Mesodermal cell (in vitro differentiated cells): ENCODE measurements at regions not wholly inside any gene's neighbourhood (a gene's known extent, or its start where the extent isn't known, plus 50 kb on each side); places are given as distances from the start of the nearest gene placed in this dataset.
A peak's percentile ranks its signal among the peaks of the same experiment; 100 is the strongest.

ENCODE experiments used
- H3K27ac ChIP-seq: 2 replicates; pipeline ENCODE4 v1.7.0; 2013; ENCODE audit warnings: mild to moderate bottlenecking, low read depth, low read length, moderate library complexity; ENCODE audit not compliant: severe bottlenecking
- H3K36me3 ChIP-seq: 2 replicates; pipeline ENCODE4 v1.7.1; 2013; ENCODE audit warnings: mild to moderate bottlenecking, low read length, moderate library complexity; ENCODE audit not compliant: control insufficient read depth, insufficient read depth
- H3K4me1 ChIP-seq: one replicate; pipeline ENCODE4 v1.7.1; 2013; ENCODE audit warnings: mild to moderate bottlenecking, low read length; ENCODE audit not compliant: insufficient read depth, control insufficient read depth, poor library complexity, severe bottlenecking
- H3K4me3 ChIP-seq: 2 replicates; pipeline ENCODE4 v1.7.0; 2013; ENCODE audit warnings: low read length, control low read depth, mild to moderate bottlenecking; ENCODE audit not compliant: insufficient read depth, poor library complexity, severe bottlenecking; ENCODE audit errors: extremely low read depth
- H3K9me3 ChIP-seq: 2 replicates; pipeline ENCODE4 v1.7.1; 2013; ENCODE audit warnings: mild to moderate bottlenecking, low read length, moderate library complexity; ENCODE audit not compliant: control insufficient read depth
- WGBS, 2 experiments: methylation state at CpG; one replicate each; pipeline ENCODE4 v1.1.5; 2013; ENCODE audit warnings: missing lambda C conversion rate in 2 of 2; ENCODE audit not compliant: insufficient coverage in 2 of 2; 5-methylcytosine and 5-hydroxymethylcytosine counted together

- WGBS, 2 experiments, result 89 to 94% methylated on average over 25 to 27 of the region's 29 CpGs
- H3K4me3 ChIP-seq, result no peak overlapping the region
Measured at GRCh38 chr19:32022731-32023563, 322.5 kb upstream of the ZNF507 start.

GRCh38 chr19:32023564-32023832 is 321.9 kb upstream of the ZNF507 start:
- H3K27ac ChIP-seq, result no peak overlapping the region
- WGBS, 2 experiments, result 83 to 87% methylated on average over 4 to 5 of the region's 6 CpGs

More at GRCh38 chr19:32022731-32023563, 322.5 kb upstream of the ZNF507 start:
- H3K27ac ChIP-seq, result peak overlapping the region; percentile 64
- H3K36me3 ChIP-seq, result no peaks in the 10 kb centered on the region
- H3K9me3 ChIP-seq, result no peaks in the 10 kb centered on the region
- no peaks in the 10 kb centered on the region for H3K4me1 ChIP-seq

DNA sequence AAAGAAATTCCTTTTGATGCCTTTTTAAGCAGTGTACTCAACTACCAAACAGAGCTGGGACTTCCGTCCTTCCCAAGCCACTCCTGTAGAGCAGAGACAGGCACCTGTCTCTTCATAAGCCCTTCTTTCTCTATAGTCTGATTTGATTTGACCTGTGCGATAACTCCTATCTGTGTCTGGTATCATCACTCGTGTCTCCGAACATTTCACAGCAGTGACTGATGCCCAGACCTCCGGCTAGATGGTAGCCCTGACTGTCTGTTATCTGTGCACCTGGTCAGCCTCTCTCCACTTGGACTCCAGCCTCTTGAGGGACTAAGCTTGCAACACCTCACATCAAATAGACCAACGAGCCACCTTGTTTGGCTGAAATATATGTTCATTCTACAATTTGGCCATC is 316.2 kb upstream of the ZNF507 start:
- no peaks in the 10 kb centered on the region for H3K36me3 ChIP-seq

More at GRCh38 chr19:32023564-32023832, 321.9 kb upstream of the ZNF507 start:
- Histone ChIP-seq H3K9me3 (no peaks in the 10 kb centered on the region), H3K36me3 (no peaks in the 10 kb centered on the region), H3K4me3 (no peak overlapping the region), H3K4me1 (no peaks in the 10 kb centered on the region)

DNA sequence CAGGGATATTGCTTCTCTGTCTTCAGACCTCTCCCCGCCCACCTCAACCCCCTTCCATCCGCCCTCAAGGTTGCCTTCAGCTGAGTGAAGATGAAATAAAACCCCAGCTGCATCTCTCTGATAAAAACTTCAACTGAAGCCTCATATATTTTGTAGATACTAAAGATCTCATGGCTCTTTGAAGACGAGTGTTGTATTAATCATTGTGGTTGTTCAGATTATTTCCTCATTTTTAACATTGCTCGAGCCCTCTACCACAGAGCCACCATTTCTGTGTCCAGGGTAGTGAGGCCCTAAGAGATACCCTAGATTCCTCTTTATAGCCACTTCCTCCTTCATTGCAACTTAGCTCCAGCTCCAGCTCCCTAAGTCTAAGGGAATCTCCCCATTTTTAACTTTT is 312.8 kb upstream of the ZNF507 start:
- WGBS, 2 experiments, result 86 to 100% methylated on average over 1 of the region's 4 CpGs
- Histone ChIP-seq H3K4me1 (no peaks in the 10 kb centered on the region), H3K9me3 (no peaks in the 10 kb centered on the region), H3K4me3 (no peak overlapping the region), H3K36me3 (no peaks in the 10 kb centered on the region), H3K27ac (no peak overlapping the region)

More for the DNA sequence above, 316.2 kb upstream of the ZNF507 start:
- 91 to 95% methylated on average over 5 of the region's 6 CpGs for WGBS, 2 experiments
- Histone ChIP-seq H3K4me3 (no peak overlapping the region), H3K27ac (no peak overlapping the region), H3K9me3 (no peaks in the 10 kb centered on the region), H3K4me1 (no peaks in the 10 kb centered on the region)

DNA sequence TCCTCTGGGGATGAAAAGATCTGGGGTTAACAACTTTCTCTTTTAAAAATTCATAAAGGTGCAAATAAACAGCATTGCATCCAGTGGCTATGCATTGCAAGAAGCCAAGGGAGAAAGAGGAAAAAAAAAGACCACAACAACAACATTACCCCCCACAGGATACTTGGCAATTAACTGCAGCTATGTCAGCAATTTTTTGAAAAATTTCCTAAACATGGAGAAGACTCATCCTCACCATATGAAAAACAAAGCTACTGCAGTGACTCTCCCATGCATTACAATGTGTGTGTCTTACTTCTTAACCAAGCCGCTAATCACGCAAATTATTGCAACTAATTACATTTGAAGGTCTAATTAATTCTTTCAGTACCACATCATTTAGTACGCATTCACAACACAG is 309.8 kb upstream of the ZNF507 start:
- no peaks in the 10 kb centered on the region for H3K36me3 ChIP-seq
- no peaks in the 10 kb centered on the region for H3K4me1 ChIP-seq
- no peak overlapping the region for H3K4me3 ChIP-seq
- no peak overlapping the region for H3K27ac ChIP-seq
- no peaks in the 10 kb centered on the region for H3K9me3 ChIP-seq
- 92 to 96% methylated on average over 2 of the region's 3 CpGs for WGBS, 2 experiments

GRCh38 chr19:32038021-32038920 is 307.1 kb upstream of the ZNF507 start:
- Histone ChIP-seq H3K4me3 (no peak overlapping the region), H3K4me1 (peaks cover 4% of the 10 kb centered on the region), H3K27ac (no peak overlapping the region), H3K36me3 (no peaks in the 10 kb centered on the region), H3K9me3 (no peaks in the 10 kb centered on the region)
- 81 to 89% methylated on average over 8 to 9 of the region's 13 CpGs for WGBS, 2 experiments

- Histone ChIP-seq H3K36me3 (no peaks in the 10 kb centered on the region), H3K9me3 (no peaks in the 10 kb centered on the region), H3K27ac (no peak overlapping the region), H3K4me3 (no peak overlapping the region), H3K4me1 (peaks cover 4% of the 10 kb centered on the region)
- WGBS, 2 experiments, result 17 to 87% methylated on average over 1 to 5 of the region's 6 CpGs
Measured at GRCh38 chr19:32038961-32039360, 306.4 kb upstream of the ZNF507 start.

GRCh38 chr19:32039440-32039839 is 306.0 kb upstream of the ZNF507 start:
- Histone ChIP-seq H3K36me3 (no peaks in the 10 kb centered on the region), H3K9me3 (no peaks in the 10 kb centered on the region), H3K27ac (no peak overlapping the region), H3K4me3 (no peak overlapping the region), H3K4me1 (peaks cover 4% of the 10 kb centered on the region)
- WGBS, 2 experiments, result 95% methylated on average over 10 to 11 of the region's 13 CpGs

GRCh38 chr19:32040236-32040635 is 305.2 kb upstream of the ZNF507 start:
- Histone ChIP-seq H3K36me3 (no peaks in the 10 kb centered on the region), H3K27ac (no peak overlapping the region), H3K9me3 (no peaks in the 10 kb centered on the region), H3K4me3 (no peak overlapping the region), H3K4me1 (peaks cover 4% of the 10 kb centered on the region)
- WGBS, 2 experiments, result 81% methylated on average over 4 of the region's 5 CpGs; no CpG with 5 or more reads in 1 of the 2 experiments

GRCh38 chr19:32041681-32042292 is 303.6 kb upstream of the ZNF507 start:
- WGBS, 2 experiments, result 4 to 7% methylated on average over 16 of the region's 23 CpGs
- H3K4me3 ChIP-seq, result peak overlapping the region; percentile 19

More at GRCh38 chr19:32041681-32042292, 303.6 kb upstream of the ZNF507 start:
- H3K36me3 ChIP-seq, result no peaks in the 10 kb centered on the region
- H3K9me3 ChIP-seq, result no peaks in the 10 kb centered on the region
- no peak overlapping the region for H3K27ac ChIP-seq
- peaks cover 4% of the 10 kb centered on the region for H3K4me1 ChIP-seq
